GM23338 (cell line): ENCODE measurements at regions not wholly inside any gene's neighbourhood (a gene's known extent, or its start where the extent isn't known, plus 50 kb on each side); places are given as distances from the start of the nearest gene placed in this dataset.

Experiments
- CTCF ChIP-seq, 2 experiments: fragments of 200-600 bp in 1 of 2; sonication (generic) in 1 of 2; conservative IDR thresholded peaks; 2 replicates each; pipeline versions ENCODE4 v1.5.1 to v1.6.1; 2016 to 2017; ENCODE audit warnings: antibody characterized with exemption in 2 of 2, low read depth in 2 of 2, mild to moderate bottlenecking in 2 of 2, moderate library complexity in 1 of 2
- EZH2phosphoT487 ChIP-seq: fragments of 200-600 bp; sonication (generic); IDR thresholded peaks from one replicate; pipeline ENCODE4 v1.8.1; 2018; ENCODE audit warnings: antibody characterized with exemption; ENCODE audit not compliant: unreplicated experiment
- REST ChIP-seq: IDR thresholded peaks from one replicate; pipeline ENCODE4 v1.6.1; 2018; ENCODE audit warnings: antibody characterized with exemption; ENCODE audit not compliant: unreplicated experiment

- TF ChIP-seq CTCF (conservative IDR thresholded peaks at IDR 0.05; ENCODE audit: low read depth in 2 of 2) (no peak), EZH2phosphoT487 (no peak), REST (no peak)
Observed at GRCh38 chr3:175940243-175940642, 1081.1 kb downstream of the NAALADL2 start.
